Spleen (tissue), 7 donors: ENCODE measurements at regions not wholly inside any gene's neighbourhood (a gene's known extent, or its start where the extent isn't known, plus 50 kb on each side); places are given as distances from the start of the nearest gene placed in this dataset.

ENCODE experiments used
- CTCF ChIP-seq, 11 experiments: fragments of 200-600 bp in 7 of 11; fragments of 450-650 bp in 4 of 11; sonication (generic) in 4 of 11; IDR thresholded peaks in 8 of 11; conservative IDR thresholded peaks in 3 of 11; 1 replicate in 7 of 11; 2 replicates in 4 of 11; pipeline versions ENCODE4 v1.4.0 to v1.8.0; 2016 to 2021; ENCODE audit warnings: antibody characterized with exemption in 11 of 11, inconsistent platforms in 4 of 11, mild to moderate bottlenecking in 1 of 11
- POLR2A ChIP-seq, 3 donors: fragments of 450-650 bp; IDR thresholded peaks; one replicate each; pipeline ENCODE4 v1.5.1; 2017; ENCODE audit warnings: antibody characterized with exemption in 3 of 3, mild to moderate bottlenecking in 1 of 3
- donor health status: DM: no; HTN: no; CAD: no; lungs with moderate emphysema.
- donor health status: DM: no; HTN: no; CAD: no.
- donor health status: DM: no; HTN: no; CAD: no.

DNA sequence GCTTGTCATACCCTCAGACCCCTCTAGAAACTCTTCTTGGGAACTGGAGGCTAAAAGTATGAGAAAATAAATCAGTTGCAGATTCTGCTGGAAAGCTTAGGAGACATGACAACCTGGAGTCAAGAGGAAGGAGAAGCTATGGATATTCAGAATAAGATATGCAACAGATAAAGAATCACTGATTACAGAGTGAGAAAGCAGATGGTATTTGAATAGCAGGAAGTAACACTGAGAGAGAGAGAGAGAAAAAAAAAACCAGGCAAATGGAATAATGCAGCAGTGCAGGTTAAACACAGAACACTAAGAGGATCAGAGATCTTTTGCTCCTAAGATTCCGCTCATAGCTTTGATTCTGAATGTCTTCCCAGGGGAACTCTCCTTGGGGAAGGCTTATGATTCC lies 1284.1 kb upstream of the NXPH2 start:
- TF ChIP-seq CTCF (IDR thresholded peaks at IDR 0.05 in 8 of 11, conservative IDR thresholded peaks at IDR 0.05 in 3 of 11): no peak
- no peak for TF ChIP-seq POLR2A (IDR thresholded peaks at IDR 0.05)
